Spleen (tissue), 11 donors: ENCODE measurements at regions not wholly inside any gene's neighbourhood (a gene's known extent, or its start where the extent isn't known, plus 50 kb on each side); places are given as distances from the start of the nearest gene placed in this dataset.
A peak's percentile ranks its signal among the peaks of the same experiment; 100 is the strongest.
"Not testable (repeated sequence)": the region's sequence is repeated elsewhere in the genome, so short reads cannot be mapped to it uniquely, and the experiment has no call there.

ENCODE experiments used
- DNase-seq: peaks from one replicate; pipeline ENCODE4 v3.0.0-alpha.2; 2020
- H3K27ac ChIP-seq, 8 donors: fragments of 200-600 bp; sonication (generic) in 7 of 8; 1 replicate in 4 of 8; 2 replicates in 4 of 8; pipeline versions ENCODE4 v1.5.0 to v1.8.0; 2016 to 2021; ENCODE audit warnings: inconsistent platforms in 4 of 8, mild to moderate bottlenecking in 4 of 8, moderate library complexity in 1 of 8
- H3K27me3 ChIP-seq, 7 donors: fragments of 200-600 bp; sonication (generic) in 6 of 7; replicated peaks in 1 of 7; 1 replicate in 4 of 7; 2 replicates in 3 of 7; pipeline versions ENCODE4 v1.5.0 to v1.8.0; 2016 to 2021; ENCODE audit warnings: inconsistent platforms in 3 of 7, mild to moderate bottlenecking in 1 of 7
- H3K36me3 ChIP-seq, 6 donors: fragments of 200-600 bp; sonication (generic) in 5 of 6; 1 replicate in 4 of 6; 2 replicates in 2 of 6; pipeline versions ENCODE4 v1.5.0 to v1.8.0; 2016 to 2021; ENCODE audit warnings: inconsistent platforms in 2 of 6
- H3K4me1 ChIP-seq, 6 donors: fragments of 200-600 bp; sonication (generic) in 5 of 6; 1 replicate in 3 of 6; 2 replicates in 3 of 6; pipeline versions ENCODE4 v1.5.0 to v1.8.0; 2016 to 2021; ENCODE audit warnings: inconsistent platforms in 3 of 6
- H3K4me3 ChIP-seq, 8 donors: fragments of 200-600 bp; sonication (generic) in 7 of 8; 1 replicate in 4 of 8; 2 replicates in 4 of 8; pipeline versions ENCODE4 v1.5.0 to v1.8.0; 2016 to 2021; ENCODE audit warnings: inconsistent platforms in 4 of 8, mild to moderate bottlenecking in 4 of 8, moderate library complexity in 2 of 8
- H3K9me3 ChIP-seq, 8 donors: fragments of 200-600 bp; sonication (generic) in 7 of 8; 1 replicate in 4 of 8; 2 replicates in 4 of 8; pipeline versions ENCODE4 v1.5.0 to v1.8.0; 2016 to 2021; ENCODE audit warnings: inconsistent platforms in 4 of 8
- POLR2A ChIP-seq, 3 donors: fragments of 450-650 bp; IDR thresholded peaks; one replicate each; pipeline ENCODE4 v1.5.1; 2017; ENCODE audit warnings: antibody characterized with exemption in 3 of 3, mild to moderate bottlenecking in 1 of 3
- POLR2AphosphoS5 ChIP-seq, 3 donors: sonication (generic); formaldehyde crosslinking; IDR thresholded peaks; one replicate each; pipeline ENCODE4 v1.5.1; 2017; ENCODE audit warnings: antibody characterized with exemption in 3 of 3
- WGBS, 5 donors: extraction: QIAGEN DNeasy Blood & Tissue Kit in 3 of 5; methylation state at CpG; one replicate each; pipeline versions ENCODE4 v1.1.5 to v1.1.7; 2013 to 2018; 5-methylcytosine and 5-hydroxymethylcytosine counted together
- intact Hi-C: fragments of 100-400 bp; cut with DNase I; formaldehyde crosslinking; loops from one replicate; pipeline ENCODE4 v1.15.0; 2023; ENCODE audit warnings: low total_unique reads
- TF ChIP-seq, protein P1 (sequence below), 11 experiments: fragments of 200-600 bp in 7 of 11; fragments of 450-650 bp in 4 of 11; sonication (generic) in 4 of 11; IDR thresholded peaks in 8 of 11; conservative IDR thresholded peaks in 3 of 11; 1 replicate in 7 of 11; 2 replicates in 4 of 11; pipeline versions ENCODE4 v1.4.0 to v1.8.0; 2016 to 2021; ENCODE audit warnings: antibody characterized with exemption in 11 of 11, inconsistent platforms in 4 of 11, mild to moderate bottlenecking in 1 of 11
- donor health status: healthy with polysubstance abuse.
- donor health status: DM: no; HTN: no; CAD: no; lungs with moderate emphysema.
- donor health status: DM: no; HTN: no; CAD: no.
- donor health status: Bipolar disorder and iron deficiency.
- donor health status: healthy.
- donor health status: DM: no; HTN: no; CAD: no.
- donor health status: DM: yes; HTN: yes; CAD: no.

DNA sequence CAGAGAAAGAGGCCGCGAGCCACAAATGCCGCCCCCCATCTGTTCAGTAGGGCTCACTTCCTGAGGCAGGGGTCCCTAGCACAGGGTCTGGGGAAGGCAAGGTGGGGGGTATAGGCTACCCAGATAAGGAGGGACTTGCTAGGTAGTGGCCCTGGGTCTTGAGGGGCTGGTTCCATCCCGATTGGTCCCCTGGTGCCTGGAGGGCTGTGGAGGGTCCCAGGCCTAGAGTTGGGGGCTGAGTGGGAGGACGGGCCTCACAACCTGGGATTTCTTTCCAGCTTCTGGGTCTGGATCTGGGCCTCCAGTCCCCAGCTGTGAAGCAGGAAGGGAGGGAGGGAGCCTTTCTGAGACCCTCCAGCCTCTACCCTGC, 75.1 kb upstream of the EN2 start:
- Histone ChIP-seq H3K36me3 (no peaks in the 10 kb centered on the region), H3K9me3 (no peaks in the 10 kb centered on the region), H3K27ac (no peak overlapping the region), H3K4me3 (no peak overlapping the region), H3K4me1 (peaks cover 8 to 50% (median 36%) of the 10 kb centered on the region in 6 donors), H3K27me3 (peaks cover 11 to 99% (median 74%) of the 10 kb centered on the region in 7 donors)
- intact Hi-C loops: no loop called here
- TF ChIP-seq POLR2A (IDR thresholded peaks at IDR 0.05): no peak
- TF ChIP-seq POLR2AphosphoS5 (IDR thresholded peaks at IDR 0.05): no peak
- TF ChIP-seq, protein P1, sequence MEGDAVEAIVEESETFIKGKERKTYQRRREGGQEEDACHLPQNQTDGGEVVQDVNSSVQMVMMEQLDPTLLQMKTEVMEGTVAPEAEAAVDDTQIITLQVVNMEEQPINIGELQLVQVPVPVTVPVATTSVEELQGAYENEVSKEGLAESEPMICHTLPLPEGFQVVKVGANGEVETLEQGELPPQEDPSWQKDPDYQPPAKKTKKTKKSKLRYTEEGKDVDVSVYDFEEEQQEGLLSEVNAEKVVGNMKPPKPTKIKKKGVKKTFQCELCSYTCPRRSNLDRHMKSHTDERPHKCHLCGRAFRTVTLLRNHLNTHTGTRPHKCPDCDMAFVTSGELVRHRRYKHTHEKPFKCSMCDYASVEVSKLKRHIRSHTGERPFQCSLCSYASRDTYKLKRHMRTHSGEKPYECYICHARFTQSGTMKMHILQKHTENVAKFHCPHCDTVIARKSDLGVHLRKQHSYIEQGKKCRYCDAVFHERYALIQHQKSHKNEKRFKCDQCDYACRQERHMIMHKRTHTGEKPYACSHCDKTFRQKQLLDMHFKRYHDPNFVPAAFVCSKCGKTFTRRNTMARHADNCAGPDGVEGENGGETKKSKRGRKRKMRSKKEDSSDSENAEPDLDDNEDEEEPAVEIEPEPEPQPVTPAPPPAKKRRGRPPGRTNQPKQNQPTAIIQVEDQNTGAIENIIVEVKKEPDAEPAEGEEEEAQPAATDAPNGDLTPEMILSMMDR (IDR thresholded peaks at IDR 0.05 in 8 of 11, conservative IDR thresholded peaks at IDR 0.05 in 3 of 11): no peak
- 27 to 74% (median 45%) methylated on average over 4 to 5 of the region's 5 CpGs for WGBS, 5 donors
- DNase-seq: peak; percentile 51

DNA sequence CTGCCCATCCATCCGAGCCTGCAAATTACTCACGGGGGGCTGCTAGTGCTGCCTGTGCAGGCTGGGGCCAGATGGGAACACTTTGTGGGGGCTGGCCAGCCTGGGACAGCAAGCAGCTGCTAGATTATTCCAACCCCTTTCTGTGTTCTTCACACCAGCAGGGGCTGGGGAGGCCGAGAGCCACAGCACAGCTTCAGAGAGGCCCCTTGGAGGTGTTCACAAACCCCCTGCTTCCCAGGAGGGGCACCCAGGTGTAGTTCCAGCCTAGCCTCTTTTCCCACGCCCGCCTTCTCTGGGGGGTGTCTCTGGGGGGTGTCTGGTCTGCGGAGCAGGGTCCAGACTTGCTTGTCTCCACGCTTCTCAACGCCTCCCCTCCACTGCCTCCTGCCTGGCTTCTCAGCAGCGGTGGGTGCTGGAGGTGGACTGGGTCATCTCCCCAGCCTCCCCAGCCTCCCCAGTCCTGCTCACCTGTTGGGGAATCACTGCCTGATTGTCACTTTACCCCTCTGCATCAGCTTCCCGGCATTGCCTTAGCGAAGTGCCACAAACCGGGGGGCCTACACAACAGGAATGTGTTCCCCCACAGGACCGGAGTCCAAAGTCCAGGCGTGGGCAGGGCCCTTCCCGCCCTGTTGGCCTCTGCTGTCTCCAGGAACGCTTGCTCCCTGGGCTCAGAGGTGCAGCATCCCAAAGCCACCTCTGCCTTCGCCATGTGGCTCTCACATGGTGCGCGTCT, 74.0 kb upstream of the EN2 start:
- peak; percentile 62 for DNase-seq
- 71 to 83% (median 81%) methylated on average over 15 to 19 of the region's 19 CpGs for WGBS, 5 donors
- no peak for TF ChIP-seq POLR2AphosphoS5 (IDR thresholded peaks at IDR 0.05)
- peaks cover 8 to 38% (median 27%) of the 10 kb centered on the region in 6 donors for H3K4me1 ChIP-seq
- no peak overlapping the region for H3K27ac ChIP-seq
- intact Hi-C loops: no loop called here
- no peaks in the 10 kb centered on the region for H3K9me3 ChIP-seq
- H3K4me3 ChIP-seq: no peak overlapping the region
- no peaks in the 10 kb centered on the region for H3K36me3 ChIP-seq
- H3K27me3 ChIP-seq: peaks cover 11 to 99% (median 66%) of the 10 kb centered on the region in 7 donors

DNA sequence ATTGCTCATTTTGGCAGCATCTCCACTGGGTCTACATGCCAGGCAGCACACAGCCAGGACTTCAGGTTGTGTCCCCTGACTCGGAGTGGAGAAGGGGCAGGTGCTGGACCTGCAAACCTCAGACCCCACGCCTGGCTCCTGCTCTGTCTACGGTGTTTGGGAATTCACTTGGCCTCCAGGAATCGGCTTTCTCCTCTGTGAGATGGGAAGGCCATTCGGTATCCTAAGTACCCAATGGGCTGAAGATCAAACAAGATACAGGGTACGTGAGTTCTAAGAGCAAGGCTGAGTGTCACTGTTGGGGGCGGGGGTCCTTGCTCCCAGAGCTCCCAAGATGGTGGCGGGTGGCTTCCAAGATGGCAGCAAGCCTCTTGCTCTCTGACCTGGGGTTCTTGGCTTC, 73.2 kb upstream of the EN2 start:
- TF ChIP-seq POLR2A (IDR thresholded peaks at IDR 0.05) (no peak), POLR2AphosphoS5 (IDR thresholded peaks at IDR 0.05) (no peak)
- TF ChIP-seq, protein P1 (IDR thresholded peaks at IDR 0.05 in 8 of 11, conservative IDR thresholded peaks at IDR 0.05 in 3 of 11): no peak
- Histone ChIP-seq H3K4me1 (peaks cover 8 to 31% (median 27%) of the 10 kb centered on the region in 6 donors), H3K27me3 (peaks cover 6 to 99% (median 64%) of the 10 kb centered on the region in 7 donors), H3K9me3 (no peaks in the 10 kb centered on the region), H3K36me3 (no peaks in the 10 kb centered on the region), H3K4me3 (no peak overlapping the region), H3K27ac (no peak overlapping the region)
- WGBS, 5 donors: 80 to 88% (median 83%) methylated on average over 6 to 8 of the region's 8 CpGs
- DNase-seq: no peak
- intact Hi-C loops: no loop called here

DNA sequence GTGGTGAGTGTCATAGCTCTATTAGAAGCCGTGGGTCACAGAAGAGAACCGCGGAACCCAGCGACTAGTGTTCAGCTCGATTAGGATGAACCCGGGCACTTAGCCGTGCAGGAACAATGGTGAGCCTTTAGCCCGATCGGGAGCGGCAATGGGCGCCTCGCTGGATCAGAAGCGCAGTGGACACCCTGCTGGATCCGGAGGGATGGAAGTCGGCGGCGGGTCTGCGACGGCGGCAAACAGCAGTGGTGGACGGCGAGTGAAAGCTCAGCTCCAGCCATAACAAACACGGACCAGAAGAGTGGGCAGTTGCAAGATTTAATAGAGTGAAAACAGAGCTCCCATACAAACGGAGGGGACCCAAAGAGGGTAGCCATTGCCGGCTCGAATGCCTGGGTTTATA, 72.7 kb upstream of the EN2 start:
- H3K27ac ChIP-seq, H3K9me3 ChIP-seq, H3K36me3 ChIP-seq, H3K4me3 ChIP-seq, intact Hi-C loops: not testable (repeated sequence)
- Histone ChIP-seq H3K4me1 (peaks cover 8 to 27% (median 24%) of the 10 kb centered on the region in 6 donors), H3K27me3 (peaks cover 6 to 99% (median 59%) of the 10 kb centered on the region in 7 donors)
- peak; percentile 49 for DNase-seq
- 84 to 88% (median 86%) methylated on average over 26 of the region's 26 CpGs for WGBS, 5 donors

DNA sequence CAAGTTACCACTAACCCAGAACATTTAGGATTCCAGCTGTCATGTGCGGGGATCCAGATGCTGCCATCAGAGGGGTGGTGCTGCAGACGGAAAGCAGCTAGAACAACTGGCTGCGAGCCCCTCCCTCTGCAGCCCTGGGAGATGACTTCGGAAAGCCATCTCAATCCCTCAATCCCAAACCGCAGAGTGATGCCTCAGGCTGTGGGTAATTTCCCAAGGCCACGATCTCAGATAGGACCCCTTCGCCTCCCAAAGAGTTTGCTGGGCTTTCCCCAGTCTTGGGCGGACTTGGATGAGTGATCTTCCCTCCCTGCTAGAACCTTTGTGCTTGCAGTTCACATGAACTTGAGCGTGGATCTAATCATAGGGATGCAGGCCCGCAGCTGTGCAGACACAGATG, 71.3 kb upstream of the EN2 start:
- no peak overlapping the region for H3K27ac ChIP-seq
- intact Hi-C loops: no loop called here
- peaks cover 6 to 98% (median 45%) of the 10 kb centered on the region in 7 donors for H3K27me3 ChIP-seq
- WGBS, 5 donors: 63 to 82% (median 71%) methylated on average over 10 of the region's 10 CpGs
- TF ChIP-seq POLR2AphosphoS5 (IDR thresholded peaks at IDR 0.05) (no peak), POLR2A (IDR thresholded peaks at IDR 0.05) (no peak)
- TF ChIP-seq, protein P1 (IDR thresholded peaks at IDR 0.05 in 8 of 11, conservative IDR thresholded peaks at IDR 0.05 in 3 of 11): no peak
- H3K4me3 ChIP-seq: no peak overlapping the region
- H3K9me3 ChIP-seq: no peaks in the 10 kb centered on the region
- DNase-seq: peak; percentile 29
- peaks cover 5 to 13% (median 10%) of the 10 kb centered on the region in 6 donors for H3K4me1 ChIP-seq
- H3K36me3 ChIP-seq: no peaks in the 10 kb centered on the region
